ENCODE measurements at regions not wholly inside any gene's neighbourhood (a gene's known extent, or its start where the extent isn't known, plus 50 kb on each side); places are given as distances from the start of the nearest gene placed in this dataset.

GRCh38 chrX:124234348-124234747 lies 98.1 kb upstream of the TEX13D start:
- TF ChIP-seq CTCF (IDR thresholded peaks at IDR 0.05): no peak
- TF ChIP-seq POLR2A (IDR thresholded peaks at IDR 0.05): no peak
